Spleen (tissue), 11 donors: ENCODE measurements at regions not wholly inside any gene's neighbourhood (a gene's known extent, or its start where the extent isn't known, plus 50 kb on each side); places are given as distances from the start of the nearest gene placed in this dataset.

Source experiments
- DNase-seq: peaks from one replicate; pipeline ENCODE4 v3.0.0-alpha.2; 2020
- H3K27ac ChIP-seq, 8 donors: fragments of 200-600 bp; sonication (generic) in 7 of 8; 1 replicate in 4 of 8; 2 replicates in 4 of 8; pipeline versions ENCODE4 v1.5.0 to v1.8.0; 2016 to 2021; ENCODE audit warnings: inconsistent platforms in 4 of 8, mild to moderate bottlenecking in 4 of 8, moderate library complexity in 1 of 8
- H3K27me3 ChIP-seq, 7 donors: fragments of 200-600 bp; sonication (generic) in 6 of 7; replicated peaks in 1 of 7; 1 replicate in 4 of 7; 2 replicates in 3 of 7; pipeline versions ENCODE4 v1.5.0 to v1.8.0; 2016 to 2021; ENCODE audit warnings: inconsistent platforms in 3 of 7, mild to moderate bottlenecking in 1 of 7
- H3K36me3 ChIP-seq, 6 donors: fragments of 200-600 bp; sonication (generic) in 5 of 6; 1 replicate in 4 of 6; 2 replicates in 2 of 6; pipeline versions ENCODE4 v1.5.0 to v1.8.0; 2016 to 2021; ENCODE audit warnings: inconsistent platforms in 2 of 6
- H3K4me1 ChIP-seq, 6 donors: fragments of 200-600 bp; sonication (generic) in 5 of 6; 1 replicate in 3 of 6; 2 replicates in 3 of 6; pipeline versions ENCODE4 v1.5.0 to v1.8.0; 2016 to 2021; ENCODE audit warnings: inconsistent platforms in 3 of 6
- H3K4me3 ChIP-seq, 8 donors: fragments of 200-600 bp; sonication (generic) in 7 of 8; 1 replicate in 4 of 8; 2 replicates in 4 of 8; pipeline versions ENCODE4 v1.5.0 to v1.8.0; 2016 to 2021; ENCODE audit warnings: inconsistent platforms in 4 of 8, mild to moderate bottlenecking in 4 of 8, moderate library complexity in 2 of 8
- H3K9me3 ChIP-seq, 8 donors: fragments of 200-600 bp; sonication (generic) in 7 of 8; 1 replicate in 4 of 8; 2 replicates in 4 of 8; pipeline versions ENCODE4 v1.5.0 to v1.8.0; 2016 to 2021; ENCODE audit warnings: inconsistent platforms in 4 of 8
- POLR2A ChIP-seq, 3 donors: fragments of 450-650 bp; IDR thresholded peaks; one replicate each; pipeline ENCODE4 v1.5.1; 2017; ENCODE audit warnings: antibody characterized with exemption in 3 of 3, mild to moderate bottlenecking in 1 of 3
- POLR2AphosphoS5 ChIP-seq, 3 donors: sonication (generic); formaldehyde crosslinking; IDR thresholded peaks; one replicate each; pipeline ENCODE4 v1.5.1; 2017; ENCODE audit warnings: antibody characterized with exemption in 3 of 3
- WGBS, 5 donors: extraction: QIAGEN DNeasy Blood & Tissue Kit in 3 of 5; methylation state at CpG; one replicate each; pipeline versions ENCODE4 v1.1.5 to v1.1.7; 2013 to 2018; 5-methylcytosine and 5-hydroxymethylcytosine counted together
- intact Hi-C: fragments of 100-400 bp; cut with DNase I; formaldehyde crosslinking; loops from one replicate; pipeline ENCODE4 v1.15.0; 2023; ENCODE audit warnings: low total_unique reads
- TF ChIP-seq, protein P1 (sequence below), 11 experiments: fragments of 200-600 bp in 7 of 11; fragments of 450-650 bp in 4 of 11; sonication (generic) in 4 of 11; IDR thresholded peaks in 8 of 11; conservative IDR thresholded peaks in 3 of 11; 1 replicate in 7 of 11; 2 replicates in 4 of 11; pipeline versions ENCODE4 v1.4.0 to v1.8.0; 2016 to 2021; ENCODE audit warnings: antibody characterized with exemption in 11 of 11, inconsistent platforms in 4 of 11, mild to moderate bottlenecking in 1 of 11
- donor health status: healthy with polysubstance abuse.
- donor health status: DM: no; HTN: no; CAD: no; lungs with moderate emphysema.
- donor health status: DM: no; HTN: no; CAD: no.
- donor health status: Bipolar disorder and iron deficiency.
- donor health status: healthy.
- donor health status: DM: no; HTN: no; CAD: no.
- donor health status: DM: yes; HTN: yes; CAD: no.

GRCh38 chr10:33494694-33495265 is 160.3 kb upstream of the NRP1 start:
- intact Hi-C loops = no loop called here
- TF ChIP-seq, protein P1, sequence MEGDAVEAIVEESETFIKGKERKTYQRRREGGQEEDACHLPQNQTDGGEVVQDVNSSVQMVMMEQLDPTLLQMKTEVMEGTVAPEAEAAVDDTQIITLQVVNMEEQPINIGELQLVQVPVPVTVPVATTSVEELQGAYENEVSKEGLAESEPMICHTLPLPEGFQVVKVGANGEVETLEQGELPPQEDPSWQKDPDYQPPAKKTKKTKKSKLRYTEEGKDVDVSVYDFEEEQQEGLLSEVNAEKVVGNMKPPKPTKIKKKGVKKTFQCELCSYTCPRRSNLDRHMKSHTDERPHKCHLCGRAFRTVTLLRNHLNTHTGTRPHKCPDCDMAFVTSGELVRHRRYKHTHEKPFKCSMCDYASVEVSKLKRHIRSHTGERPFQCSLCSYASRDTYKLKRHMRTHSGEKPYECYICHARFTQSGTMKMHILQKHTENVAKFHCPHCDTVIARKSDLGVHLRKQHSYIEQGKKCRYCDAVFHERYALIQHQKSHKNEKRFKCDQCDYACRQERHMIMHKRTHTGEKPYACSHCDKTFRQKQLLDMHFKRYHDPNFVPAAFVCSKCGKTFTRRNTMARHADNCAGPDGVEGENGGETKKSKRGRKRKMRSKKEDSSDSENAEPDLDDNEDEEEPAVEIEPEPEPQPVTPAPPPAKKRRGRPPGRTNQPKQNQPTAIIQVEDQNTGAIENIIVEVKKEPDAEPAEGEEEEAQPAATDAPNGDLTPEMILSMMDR (IDR thresholded peaks at IDR 0.05 in 8 of 11, conservative IDR thresholded peaks at IDR 0.05 in 3 of 11) = no peak
- TF ChIP-seq POLR2A (IDR thresholded peaks at IDR 0.05) (no peak), POLR2AphosphoS5 (IDR thresholded peaks at IDR 0.05) (no peak)

GRCh38 chr10:33493978-33494377 is 159.5 kb upstream of the NRP1 start:
- 56 to 76% (median 65%) methylated on average over 2 of the region's 2 CpGs for WGBS, 5 donors
- DNase-seq = no peak
- Histone ChIP-seq H3K36me3 (no peaks in the 10 kb centered on the region), H3K4me3 (no peak overlapping the region), H3K4me1 (no peaks in the 10 kb centered on the region), H3K27ac (no peak overlapping the region), H3K9me3 (no peaks in the 10 kb centered on the region), H3K27me3 (no peaks in the 10 kb centered on the region)
- TF ChIP-seq, protein P1 (IDR thresholded peaks at IDR 0.05 in 8 of 11, conservative IDR thresholded peaks at IDR 0.05 in 3 of 11) = no peak
- no peak for TF ChIP-seq POLR2AphosphoS5 (IDR thresholded peaks at IDR 0.05)
- no peak for TF ChIP-seq POLR2A (IDR thresholded peaks at IDR 0.05)
- intact Hi-C loops = no loop called here

More at GRCh38 chr10:33494694-33495265, 160.3 kb upstream of the NRP1 start:
- no peak for DNase-seq
- Histone ChIP-seq H3K36me3 (no peaks in the 10 kb centered on the region), H3K4me1 (no peaks in the 10 kb centered on the region), H3K27me3 (no peaks in the 10 kb centered on the region), H3K4me3 (no peak overlapping the region), H3K27ac (no peak overlapping the region), H3K9me3 (no peaks in the 10 kb centered on the region)

DNA sequence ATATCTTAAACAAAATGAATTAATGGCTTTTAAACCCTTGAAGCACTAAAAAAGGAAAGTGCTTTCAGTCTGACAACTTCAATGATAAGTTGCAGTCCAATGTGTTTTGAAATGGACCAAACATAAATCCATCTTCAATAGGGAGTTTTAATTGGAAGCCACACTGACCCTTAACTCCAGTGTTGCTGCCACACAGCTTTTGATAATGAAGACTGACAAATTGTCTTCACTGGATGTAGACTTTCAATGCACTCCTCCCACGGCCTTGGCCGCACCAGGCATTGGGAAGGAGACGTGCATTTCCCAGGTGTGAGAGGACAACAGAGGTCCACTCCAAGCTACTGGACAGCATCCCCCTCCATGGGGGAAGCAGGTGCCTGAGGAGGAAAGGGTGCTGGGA is 159.0 kb upstream of the NRP1 start:
- intact Hi-C loops = no loop called here
- Histone ChIP-seq H3K27me3 (no peaks in the 10 kb centered on the region), H3K36me3 (no peaks in the 10 kb centered on the region), H3K4me1 (no peaks in the 10 kb centered on the region), H3K9me3 (no peaks in the 10 kb centered on the region), H3K4me3 (no peak overlapping the region), H3K27ac (no peak overlapping the region)
- TF ChIP-seq POLR2A (IDR thresholded peaks at IDR 0.05) = no peak
- no peak for DNase-seq
- 79 to 89% (median 83%) methylated on average over 3 of the region's 3 CpGs for WGBS, 5 donors

GRCh38 chr10:33492701-33493345 is 158.4 kb upstream of the NRP1 start:
- Histone ChIP-seq H3K4me3 (no peak overlapping the region), H3K36me3 (no peaks in the 10 kb centered on the region), H3K27ac (no peak overlapping the region), H3K4me1 (no peaks in the 10 kb centered on the region), H3K9me3 (no peaks in the 10 kb centered on the region), H3K27me3 (no peaks in the 10 kb centered on the region)
- TF ChIP-seq, protein P1 (IDR thresholded peaks at IDR 0.05 in 8 of 11, conservative IDR thresholded peaks at IDR 0.05 in 3 of 11) = no peak
- TF ChIP-seq POLR2AphosphoS5 (IDR thresholded peaks at IDR 0.05) = no peak
- 77 to 85% (median 83%) methylated on average over 4 of the region's 4 CpGs for WGBS, 5 donors
- intact Hi-C loops = no loop called here
- no peak for DNase-seq
